HG03196 (cell line): ENCODE measurements at regions not wholly inside any gene's neighbourhood (a gene's known extent, or its start where the extent isn't known, plus 50 kb on each side); places are given as distances from the start of the nearest gene placed in this dataset.
"Not testable (repeated sequence)": the region's sequence is repeated elsewhere in the genome, so short reads cannot be mapped to it uniquely, and the experiment has no call there.

Experiments used
- ATAC-seq: cut with Tn5 transposase; IDR thresholded peaks from one replicate; pipeline ENCODE4 v1.9.1; 2021; ENCODE audit not compliant: unreplicated experiment

DNA sequence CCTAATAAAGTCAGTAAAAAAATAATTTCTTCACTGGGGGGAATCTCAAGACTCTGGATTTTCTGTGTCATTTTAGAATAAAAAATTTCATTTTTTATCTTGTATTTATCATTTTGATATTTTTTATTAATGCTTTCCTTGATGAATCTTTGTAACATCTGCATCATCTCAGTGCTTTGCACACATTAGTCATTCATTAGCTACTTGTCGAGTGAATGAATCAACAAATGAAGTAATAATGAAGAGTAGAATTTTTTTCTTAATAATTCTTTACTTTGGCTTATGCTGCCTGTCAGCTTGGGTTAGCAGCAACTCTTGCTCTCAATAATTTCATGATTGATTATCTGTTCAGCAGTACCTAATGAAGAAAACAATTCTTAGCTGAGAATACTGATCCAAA, 530.8 kb downstream of the GRXCR1 start:
- ATAC-seq = no peak

DNA sequence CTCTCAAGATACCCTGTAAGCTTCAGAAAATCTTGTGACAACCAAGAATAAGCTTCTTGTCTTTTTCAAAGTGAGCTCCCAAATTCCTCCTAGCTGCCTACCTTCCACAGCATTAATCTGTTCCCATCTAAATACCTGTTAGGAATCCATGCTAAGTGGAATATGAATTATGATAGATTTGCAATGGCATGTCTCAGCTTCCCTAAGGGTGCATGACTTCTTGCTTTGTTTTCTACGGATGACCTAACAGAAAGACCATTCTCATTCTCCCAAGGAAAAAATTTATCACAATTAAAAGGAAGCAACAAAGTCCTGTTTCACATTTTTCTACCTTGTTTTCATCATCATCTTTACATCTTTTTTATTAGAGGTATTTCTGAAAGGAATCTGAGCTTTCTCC, 532.7 kb downstream of the GRXCR1 start:
- ATAC-seq = no peak

DNA sequence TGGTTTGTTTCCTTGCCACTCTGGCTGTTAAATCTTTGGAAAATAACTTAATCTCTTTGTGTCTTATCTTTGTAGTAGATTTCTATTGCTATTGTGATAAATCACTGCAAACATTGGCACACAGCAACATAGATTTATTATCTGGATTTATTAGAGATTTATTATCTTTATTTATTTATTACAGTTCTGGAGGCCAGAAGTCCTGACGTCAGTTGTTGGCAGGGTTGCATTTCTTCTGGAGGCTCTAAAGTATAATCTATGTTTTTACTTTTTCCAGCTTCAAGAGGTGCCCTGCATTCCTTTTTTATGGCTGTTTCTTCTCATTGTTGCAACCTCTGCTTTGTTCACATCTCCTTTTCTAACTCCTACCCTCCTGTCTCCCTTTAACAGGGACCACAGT, 542.8 kb downstream of the GRXCR1 start:
- no peak for ATAC-seq

DNA sequence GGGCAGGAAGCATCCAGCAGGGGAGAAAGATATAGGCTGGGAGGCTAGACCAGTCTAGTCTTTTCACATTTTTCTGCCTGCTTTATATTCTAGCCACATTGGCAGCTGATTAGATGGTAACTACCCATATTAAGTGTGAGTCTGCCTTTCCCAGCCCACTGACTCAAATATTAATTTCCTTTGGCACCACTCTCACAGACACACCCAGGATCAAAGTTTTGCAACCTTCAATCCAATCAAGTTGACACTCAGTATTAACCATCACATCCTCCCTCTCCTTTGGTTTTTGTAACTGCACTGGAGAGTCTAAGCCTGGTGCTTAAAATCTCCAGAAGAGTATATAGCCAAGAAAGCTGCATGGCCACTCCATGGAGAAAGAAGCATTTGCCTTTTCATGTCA, 560.4 kb downstream of the GRXCR1 start:
- ATAC-seq = no peak

DNA sequence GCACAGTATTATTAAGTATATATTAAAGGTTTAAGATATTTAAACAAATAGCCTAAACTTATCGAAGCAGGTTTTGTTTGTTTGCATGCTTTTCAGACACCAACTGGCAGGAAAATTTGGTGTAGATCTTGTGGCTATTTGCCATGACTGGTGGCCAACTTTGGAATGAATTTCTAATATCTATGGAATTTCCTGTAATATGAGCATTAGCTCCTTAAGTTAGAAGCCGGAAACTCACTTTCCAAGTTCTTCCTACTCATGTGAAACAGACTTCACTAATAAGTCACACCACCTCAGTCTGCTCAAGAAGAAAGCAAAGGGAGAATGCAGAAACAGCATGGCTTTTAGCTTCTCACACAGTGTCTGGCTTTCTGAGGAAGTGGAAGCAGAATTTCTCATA, 563.9 kb downstream of the GRXCR1 start:
- no peak for ATAC-seq

DNA sequence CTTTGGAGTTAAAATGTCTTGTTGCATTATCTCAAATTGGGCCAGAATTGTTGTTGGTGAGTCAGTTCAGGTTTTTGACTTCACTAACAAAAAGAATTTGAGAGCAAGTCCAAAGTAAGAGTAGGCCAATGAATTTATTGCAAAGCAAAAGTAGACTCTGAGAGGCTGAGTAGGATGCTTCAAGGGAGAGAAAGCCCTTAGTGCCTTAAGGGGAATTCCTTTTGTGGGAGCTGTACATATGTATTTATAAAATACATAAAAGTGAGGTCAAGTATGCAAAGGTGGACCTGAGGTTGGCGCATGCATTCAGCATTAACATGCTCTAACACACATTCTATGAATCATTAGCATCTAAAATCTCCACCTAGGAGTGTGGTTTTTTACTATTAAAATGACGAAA, 565.4 kb downstream of the GRXCR1 start:
- no peak for ATAC-seq

DNA sequence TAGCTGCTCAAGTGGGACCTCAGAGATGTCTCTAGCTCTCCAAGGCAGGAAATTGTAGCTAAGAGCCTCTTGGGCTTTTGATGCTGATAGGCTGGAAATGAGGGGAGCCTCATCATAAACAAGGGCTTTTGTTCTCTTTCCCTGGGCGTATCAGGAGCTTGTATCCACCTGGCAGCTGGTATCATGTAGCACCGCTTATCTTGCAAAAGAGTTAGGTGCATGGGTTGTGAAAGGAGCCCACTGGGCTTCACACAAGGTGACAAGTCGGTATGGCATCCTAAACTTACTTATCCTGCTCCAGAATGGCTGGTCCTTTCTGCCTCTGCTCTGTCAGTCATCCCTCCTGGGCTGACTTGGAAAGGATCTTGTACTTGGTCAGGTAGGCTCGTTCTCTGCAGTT, 565.8 kb downstream of the GRXCR1 start:
- ATAC-seq = no peak

DNA sequence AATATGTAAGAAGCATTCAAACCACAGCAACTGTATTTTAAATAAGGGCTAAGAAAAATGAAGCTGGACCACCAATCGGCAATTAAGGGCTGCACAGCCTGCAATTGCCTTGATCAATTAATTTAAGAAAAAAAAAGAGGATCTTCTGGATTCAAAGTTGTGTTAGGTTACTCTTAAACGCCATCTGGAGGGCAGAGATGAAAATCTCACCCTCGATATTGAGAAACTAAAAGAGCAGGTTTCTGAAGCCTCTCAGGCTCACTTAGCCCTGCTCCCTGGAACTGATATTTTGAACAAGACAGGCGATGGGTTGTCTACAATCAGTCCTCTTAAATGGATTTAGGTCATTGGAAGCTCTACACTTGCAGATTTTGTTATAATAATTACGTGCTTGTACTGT, 579.4 kb downstream of the GRXCR1 start:
- no peak for ATAC-seq

DNA sequence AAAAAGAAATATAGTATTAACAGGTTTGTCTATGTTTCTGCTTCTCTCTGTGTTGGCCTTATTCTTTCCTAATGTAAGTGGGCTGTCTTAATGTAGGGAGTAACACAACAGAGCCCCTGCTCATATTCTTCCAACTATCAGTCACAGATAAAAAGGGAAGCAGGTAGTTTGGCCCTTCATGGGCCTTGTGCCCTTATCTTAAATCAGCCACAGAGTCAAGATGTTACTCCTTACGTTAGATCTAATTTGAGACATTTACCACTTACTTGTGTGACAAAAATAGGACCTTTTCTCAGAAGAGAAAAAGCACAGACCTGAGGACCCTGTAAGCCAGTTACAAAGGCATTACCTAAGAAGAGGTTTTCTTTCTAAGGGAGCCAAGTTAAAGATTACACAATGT, 589.0 kb downstream of the GRXCR1 start:
- ATAC-seq = no peak

DNA sequence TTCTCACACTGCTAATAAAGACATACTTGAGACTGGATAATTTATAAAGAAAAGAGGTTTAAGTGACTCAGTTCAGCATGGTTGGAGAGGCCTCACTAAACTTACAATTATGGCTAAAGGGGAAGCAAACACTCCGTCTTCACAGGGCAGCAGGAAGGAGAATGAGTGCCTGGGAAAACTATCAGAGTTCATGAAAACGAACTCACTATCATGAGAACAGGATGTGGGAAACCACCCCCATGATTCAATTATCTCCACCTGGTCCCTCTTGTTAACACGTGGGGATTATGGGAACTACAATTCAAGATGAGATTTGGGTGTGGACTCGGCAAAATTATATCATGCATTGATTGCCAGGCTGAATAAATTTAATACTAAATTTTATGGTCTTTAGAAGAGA, 592.7 kb downstream of the GRXCR1 start:
- no peak for ATAC-seq

DNA sequence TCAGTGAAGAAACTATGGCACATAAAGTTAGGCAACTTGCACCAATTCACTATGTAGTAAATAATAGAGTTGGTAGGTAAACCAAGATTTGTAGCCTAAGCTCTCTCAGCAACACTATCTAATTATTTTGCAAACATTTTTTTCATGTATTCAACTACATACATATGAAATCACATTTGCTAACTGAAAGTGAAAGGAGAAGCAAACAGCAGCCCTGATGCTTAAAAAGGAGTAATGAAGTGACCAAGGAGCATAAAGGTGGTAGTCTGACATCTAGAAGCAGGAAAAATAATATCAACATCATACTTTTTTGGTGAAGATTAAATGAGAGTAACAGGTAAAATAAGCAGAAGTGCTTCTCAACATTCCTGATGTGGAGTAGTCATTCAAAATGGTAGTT, 603.7 kb downstream of the GRXCR1 start:
- no peak for ATAC-seq

DNA sequence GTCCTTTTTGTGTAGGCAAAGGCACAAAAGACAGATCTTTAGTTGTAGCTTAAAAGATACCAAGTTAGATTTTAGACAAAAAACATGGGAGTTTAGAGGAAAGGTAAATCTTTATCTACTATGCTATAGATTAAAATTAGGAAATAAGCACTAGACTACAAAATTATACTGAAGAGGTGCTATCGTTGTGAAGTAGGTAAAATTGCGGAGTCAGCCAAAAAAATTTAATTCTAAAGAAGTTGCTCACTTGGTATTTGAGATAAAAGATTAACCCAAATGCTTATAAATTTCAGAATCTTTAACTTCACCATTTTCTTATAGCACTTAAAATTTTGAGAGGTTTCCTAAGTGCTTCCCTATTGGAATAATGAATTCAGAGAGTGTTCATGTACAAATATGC, 604.1 kb downstream of the GRXCR1 start:
- ATAC-seq = no peak

DNA sequence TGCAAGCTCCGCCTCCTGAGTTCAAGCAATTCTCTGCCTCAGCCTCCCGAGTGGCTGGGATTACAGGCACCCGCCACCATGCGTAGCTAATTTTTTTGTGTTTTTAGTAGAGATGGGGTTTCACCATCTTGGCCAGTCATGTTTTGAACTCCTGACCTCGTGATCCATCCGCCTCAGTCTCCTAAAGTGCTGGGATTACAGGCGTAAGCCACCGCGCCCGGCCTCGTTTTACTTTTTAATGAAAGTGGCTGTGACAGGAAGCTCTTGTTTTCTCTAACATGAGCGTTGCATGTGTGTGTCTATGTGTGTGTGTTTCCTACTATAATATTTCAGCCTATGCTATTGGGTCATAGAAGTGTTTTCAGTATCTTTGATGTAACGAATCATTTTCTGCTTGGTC, 613.3 kb downstream of the GRXCR1 start:
- not testable (repeated sequence) for ATAC-seq

DNA sequence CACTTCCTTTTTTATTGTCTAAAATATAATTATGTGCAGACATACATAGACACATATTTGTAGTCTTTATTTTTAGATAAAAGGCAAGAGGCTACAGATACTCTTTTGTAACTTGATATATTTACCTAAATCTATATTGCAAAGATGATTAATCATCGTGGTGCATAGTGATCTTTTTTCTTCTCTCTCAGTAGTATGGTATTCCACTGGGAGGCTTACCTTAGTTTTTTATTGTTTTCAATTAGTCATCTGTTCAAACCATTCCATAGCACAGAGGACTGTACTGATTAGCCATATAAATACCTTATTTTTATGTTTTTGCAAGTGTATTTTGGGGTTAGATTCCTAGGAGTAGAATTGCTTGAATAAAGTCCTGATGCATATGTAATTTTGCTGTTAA, 619.7 kb downstream of the GRXCR1 start:
- ATAC-seq = no peak

DNA sequence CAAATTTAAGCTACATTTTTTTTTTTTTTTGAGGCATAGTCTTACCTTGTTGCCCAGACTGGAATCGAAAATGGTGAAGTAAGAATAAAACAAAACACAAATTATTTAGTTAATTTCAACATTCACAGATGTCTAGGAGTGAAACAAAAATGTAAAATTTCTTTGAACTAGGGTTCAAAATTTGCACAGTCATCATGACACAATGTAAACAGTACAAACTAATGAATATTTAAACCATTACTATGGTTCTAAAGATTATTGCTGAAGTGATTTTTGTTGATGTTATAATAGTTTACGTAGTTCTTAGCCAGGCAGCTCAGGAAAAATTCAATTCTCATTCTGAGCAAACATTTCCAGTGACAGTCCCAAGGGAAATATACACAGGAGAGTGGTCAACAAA, 633.1 kb downstream of the GRXCR1 start:
- no peak for ATAC-seq

DNA sequence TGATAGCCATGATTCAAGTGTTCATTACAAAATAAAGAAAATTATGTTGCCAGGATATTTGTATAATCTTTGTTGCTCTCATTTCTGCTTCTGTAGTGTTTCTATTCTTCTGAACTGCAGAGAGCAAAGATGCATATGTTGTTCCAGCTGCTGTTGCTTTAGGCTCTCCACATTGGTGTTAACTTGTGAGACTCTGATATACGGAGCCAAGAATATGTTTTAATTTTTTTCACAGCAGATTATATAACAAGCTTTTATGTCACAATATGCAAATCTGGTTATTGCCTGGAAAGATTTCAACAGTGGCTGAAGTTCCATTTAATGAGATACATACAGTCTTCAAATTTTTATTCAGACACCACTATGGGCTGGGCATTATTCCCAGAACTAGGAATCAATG, 655.0 kb downstream of the GRXCR1 start:
- no peak for ATAC-seq

DNA sequence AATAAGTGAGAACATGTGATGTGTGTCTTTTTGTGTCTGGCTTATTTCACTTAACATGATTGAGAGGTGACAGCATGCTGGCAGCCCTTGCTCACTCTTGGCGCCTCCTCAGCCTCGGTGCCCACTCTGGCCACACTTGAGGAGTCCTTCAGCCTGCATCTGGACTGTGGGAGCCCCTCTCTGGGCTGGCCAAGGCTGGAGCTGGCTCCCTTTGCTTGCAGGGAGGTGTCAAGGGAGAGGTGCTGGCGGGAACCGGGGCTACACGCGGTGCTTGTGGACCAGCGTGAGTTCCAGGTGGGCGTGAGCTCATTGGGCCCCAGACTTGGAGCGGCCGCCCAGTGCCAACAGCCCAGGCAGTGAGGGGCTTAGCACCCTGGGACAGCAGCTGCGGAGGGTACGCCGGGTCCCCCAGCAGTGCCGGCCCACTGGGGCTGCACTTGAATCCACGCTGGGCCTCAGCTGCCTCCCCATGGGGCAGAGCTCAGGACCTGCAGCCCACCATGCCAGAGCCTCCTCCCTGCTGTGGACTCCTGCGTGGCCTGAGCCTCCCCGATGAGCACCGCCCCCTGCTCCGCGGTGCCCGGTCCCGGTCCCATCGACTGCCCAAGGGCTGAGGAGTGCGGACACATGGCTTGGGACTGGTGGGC, 658.6 kb downstream of the GRXCR1 start:
- no peak for ATAC-seq

DNA sequence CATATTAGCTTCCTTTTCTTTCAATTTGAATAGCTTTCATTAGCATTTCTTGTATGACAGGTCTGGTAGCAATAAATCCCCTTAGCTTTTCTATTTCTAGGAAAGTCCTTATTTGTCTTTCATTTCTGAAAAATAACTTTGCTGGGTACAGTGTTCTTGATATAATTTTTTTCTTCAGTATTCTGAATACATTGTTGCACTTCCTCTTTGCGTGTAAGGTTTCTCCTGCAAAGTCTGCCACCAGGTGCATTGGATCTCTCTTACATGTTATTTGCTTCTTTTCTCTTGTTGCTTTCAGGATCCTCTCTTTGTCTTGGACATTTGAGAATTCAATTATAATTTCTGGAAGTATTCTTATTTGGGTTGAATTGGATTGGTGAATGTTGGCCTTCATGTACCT, 663.7 kb downstream of the GRXCR1 start:
- ATAC-seq = no peak

DNA sequence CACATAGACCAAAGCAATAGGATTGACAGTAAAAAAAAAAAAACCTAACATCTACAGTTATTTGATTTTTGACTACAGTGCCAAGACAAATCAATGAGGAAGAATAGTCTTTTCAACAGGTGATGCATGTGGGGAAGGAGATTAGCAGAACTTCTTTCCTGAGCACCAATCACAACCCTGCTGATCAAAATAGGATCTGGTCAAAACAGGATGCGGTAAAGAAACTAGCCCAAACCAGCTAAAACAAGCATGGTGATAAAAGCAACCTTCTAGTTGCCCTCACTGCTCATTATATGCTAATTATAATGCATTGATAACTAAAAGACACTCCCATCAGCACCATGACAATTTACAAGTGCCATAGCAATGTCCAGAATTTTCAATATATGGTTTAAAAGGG, 667.5 kb downstream of the GRXCR1 start:
- no peak for ATAC-seq

DNA sequence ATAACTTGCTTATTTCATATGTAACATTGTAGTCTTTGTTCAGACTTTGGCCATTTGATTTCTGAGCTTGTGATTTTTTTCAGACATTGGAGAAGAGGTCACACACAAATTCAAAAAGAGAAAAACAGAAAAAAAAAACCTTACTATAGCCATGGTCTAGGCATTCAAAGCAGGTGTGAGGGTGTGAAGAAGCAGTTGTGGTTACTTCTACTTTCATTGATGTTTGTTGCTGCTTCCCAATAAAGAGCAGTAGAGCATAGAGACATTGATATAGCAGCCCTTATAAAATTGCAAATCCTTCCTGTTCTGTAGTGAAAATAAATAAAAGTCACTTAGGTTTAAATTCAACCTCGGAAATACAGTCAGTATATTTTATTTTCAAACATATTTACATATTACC, 671.6 kb downstream of the GRXCR1 start:
- no peak for ATAC-seq

DNA sequence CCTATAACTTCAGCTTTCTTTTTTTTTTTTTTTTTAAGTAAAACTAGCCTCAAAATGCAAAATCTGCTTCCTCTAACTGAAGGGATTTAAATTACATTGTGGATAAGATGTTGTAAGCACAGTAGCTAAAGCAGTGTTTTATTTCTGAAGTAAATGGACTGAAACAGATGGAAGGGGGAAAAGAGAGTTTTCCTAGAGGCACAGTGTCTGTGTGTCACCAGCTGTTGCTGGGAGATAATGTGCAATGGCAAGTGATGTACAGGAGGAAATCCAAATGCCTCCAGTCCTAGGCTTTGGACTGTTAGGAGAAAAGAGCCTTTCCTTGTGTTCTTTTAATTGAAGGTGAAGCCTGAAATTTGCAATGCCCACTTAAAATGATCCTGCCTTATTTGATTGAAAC, 672.1 kb downstream of the GRXCR1 start:
- ATAC-seq = no peak

DNA sequence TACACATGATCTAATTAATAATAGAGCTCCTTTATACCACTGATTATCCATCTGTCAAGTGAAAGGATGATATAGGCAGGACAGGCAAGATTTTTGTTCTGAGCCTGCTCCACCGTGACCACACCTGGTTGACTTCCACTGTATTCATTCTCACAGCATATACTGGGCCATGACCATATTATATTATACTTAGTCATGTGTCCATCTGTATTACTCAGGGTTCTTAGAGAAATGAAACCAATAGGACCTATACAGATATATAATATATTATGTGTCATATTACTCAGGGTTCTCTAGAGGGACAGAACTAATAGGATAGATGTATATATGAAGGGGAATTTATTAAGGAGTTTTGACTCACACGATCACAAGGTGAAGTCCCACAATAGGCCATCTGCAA, 675.1 kb downstream of the GRXCR1 start:
- ATAC-seq = no peak

DNA sequence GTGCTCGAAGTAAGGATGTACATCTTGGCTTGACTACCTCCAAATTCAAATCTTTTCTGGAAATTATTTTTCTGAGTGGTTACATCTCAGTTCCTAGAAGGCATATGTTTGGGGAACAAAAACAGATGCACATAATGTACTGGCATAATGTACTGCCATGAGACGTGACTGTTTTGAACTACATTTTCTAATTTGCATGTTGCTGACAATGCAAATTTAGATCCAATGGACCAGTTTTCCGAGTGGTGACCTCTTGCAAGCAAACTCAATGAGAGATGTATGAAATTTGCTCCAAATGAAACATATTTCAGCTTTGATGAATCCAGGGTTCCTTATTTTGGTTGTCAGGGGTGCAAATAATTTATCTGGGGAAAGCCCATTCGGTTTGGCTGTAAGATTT, 694.3 kb downstream of the GRXCR1 start:
- ATAC-seq = no peak

DNA sequence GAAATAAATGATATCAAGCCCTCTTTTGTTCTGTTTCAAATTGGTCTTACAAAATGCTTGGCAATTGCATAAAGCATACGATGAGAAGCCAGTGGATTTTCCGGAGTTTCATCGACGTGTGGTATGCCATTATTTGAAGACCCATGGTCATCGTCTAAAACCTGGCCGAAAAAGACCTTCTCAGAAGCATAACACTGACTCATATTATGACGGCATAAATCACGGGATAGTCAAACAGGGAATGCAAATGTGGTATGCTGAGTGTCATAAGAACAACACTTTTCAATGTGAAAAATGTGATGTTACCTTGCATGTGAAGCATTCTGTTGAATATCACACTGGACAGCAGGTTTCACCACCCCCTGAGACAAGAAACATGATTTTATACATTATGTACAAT, 695.2 kb downstream of the GRXCR1 start:
- ATAC-seq = no peak
